Central memory CD8-positive, alpha-beta T cell (primary cell): ENCODE measurements at regions not wholly inside any gene's neighbourhood (a gene's known extent, or its start where the extent isn't known, plus 50 kb on each side); places are given as distances from the start of the nearest gene placed in this dataset.
"Not testable (repeated sequence)": the region's sequence is repeated elsewhere in the genome, so short reads cannot be mapped to it uniquely, and the experiment has no call there.

Experiments used
- ATAC-seq: fragments of 150-1000 bp; cut with Tn5 transposase; replicated peaks from 2 replicates; pipeline ENCODE4 v1.10.0; 2022; ENCODE audit warnings: mild to moderate bottlenecking, moderate FRiP score, moderate number of reproducible peaks; ENCODE audit not compliant: poor library complexity, severe bottlenecking; ENCODE audit errors: extremely low read depth
- DNase-seq, 2 donors: peaks; one replicate each; pipeline ENCODE4 v3.0.0; 2021; ENCODE audit warnings: low spot score in 2 of 2
- H3K27ac Mint-ChIP-seq: one replicate; pipeline ENCODE4 v1.8.0; 2022; ENCODE audit warnings: low read depth, mild to moderate bottlenecking, moderate library complexity, mixed read lengths
- H3K27me3 Mint-ChIP-seq: one replicate; pipeline ENCODE4 v1.8.0; 2022; ENCODE audit warnings: mixed read lengths
- H3K36me3 Mint-ChIP-seq: one replicate; pipeline ENCODE4 v1.8.0; 2022; ENCODE audit warnings: mild to moderate bottlenecking, moderate library complexity, mixed read lengths; ENCODE audit not compliant: insufficient read depth
- H3K4me1 Mint-ChIP-seq: one replicate; pipeline ENCODE4 v1.8.0; 2022; ENCODE audit warnings: mixed read lengths
- H3K4me3 Mint-ChIP-seq: one replicate; pipeline ENCODE4 v1.8.0; 2022; ENCODE audit warnings: mild to moderate bottlenecking, moderate library complexity, mixed read lengths
- H3K9me3 Mint-ChIP-seq: one replicate; pipeline ENCODE4 v1.8.0; 2022; ENCODE audit warnings: mixed read lengths

GRCh38 chr11:119567688-119568582 lies 145.0 kb upstream of the THY1 start:
- Mint-ChIP-seq H3K4me1 (no peaks in the 10 kb centered on the region), H3K27me3 (peaks cover 32% of the 10 kb centered on the region), H3K27ac (no peak overlapping the region), H3K36me3 (no peaks in the 10 kb centered on the region), H3K4me3 (no peak overlapping the region), H3K9me3 (no peaks in the 10 kb centered on the region)
- no peak for ATAC-seq
- DNase-seq: no peak

- Mint-ChIP-seq H3K27ac (no peak overlapping the region), H3K9me3 (no peaks in the 10 kb centered on the region), H3K4me1 (no peaks in the 10 kb centered on the region), H3K36me3 (no peaks in the 10 kb centered on the region), H3K4me3 (no peak overlapping the region), H3K27me3 (peaks cover 48% of the 10 kb centered on the region)
- ATAC-seq (no peak), DNase-seq (no peak)
Observed at GRCh38 chr11:119566319-119566718, 143.3 kb upstream of the THY1 start.

- not testable (repeated sequence) for DNase-seq, ATAC-seq, H3K9me3 Mint-ChIP-seq, H3K27ac Mint-ChIP-seq, H3K36me3 Mint-ChIP-seq, H3K4me3 Mint-ChIP-seq, H3K4me1 Mint-ChIP-seq
- peaks cover 54% of the 10 kb centered on the region for H3K27me3 Mint-ChIP-seq
Observed at GRCh38 chr11:119565693-119566092, 142.7 kb upstream of the THY1 start.

GRCh38 chr11:119560961-119561360 lies 138.0 kb upstream of the THY1 start:
- Mint-ChIP-seq H3K9me3 (no peaks in the 10 kb centered on the region), H3K4me3 (no peak overlapping the region), H3K4me1 (no peaks in the 10 kb centered on the region), H3K36me3 (no peaks in the 10 kb centered on the region), H3K27me3 (peaks cover 62% of the 10 kb centered on the region), H3K27ac (no peak overlapping the region)
- no peak for DNase-seq
- ATAC-seq: no peak

- Mint-ChIP-seq H3K9me3 (no peaks in the 10 kb centered on the region), H3K4me3 (no peak overlapping the region), H3K27me3 (peaks cover 62% of the 10 kb centered on the region), H3K27ac (no peak overlapping the region), H3K36me3 (no peaks in the 10 kb centered on the region), H3K4me1 (no peaks in the 10 kb centered on the region)
- no peak for DNase-seq
- ATAC-seq: no peak
Observed at GRCh38 chr11:119560291-119560690, 137.3 kb upstream of the THY1 start.

- DNase-seq: no peak
- Mint-ChIP-seq H3K36me3 (no peaks in the 10 kb centered on the region), H3K4me1 (no peaks in the 10 kb centered on the region), H3K27me3 (peaks cover 22% of the 10 kb centered on the region), H3K9me3 (no peaks in the 10 kb centered on the region), H3K4me3 (no peak overlapping the region), H3K27ac (no peak overlapping the region)
- ATAC-seq: no peak
Observed at GRCh38 chr11:119552106-119552485, 129.1 kb upstream of the THY1 start.

GRCh38 chr11:119551420-119552105 lies 128.6 kb upstream of the THY1 start:
- H3K4me3 Mint-ChIP-seq: no peak overlapping the region

GRCh38 chr11:119550053-119550752 lies 127.2 kb upstream of the THY1 start:
- ATAC-seq (no peak), DNase-seq (no peak)
- Mint-ChIP-seq H3K27me3 (peaks cover 12% of the 10 kb centered on the region), H3K4me1 (no peaks in the 10 kb centered on the region), H3K4me3 (no peak overlapping the region), H3K36me3 (no peaks in the 10 kb centered on the region), H3K27ac (no peak overlapping the region), H3K9me3 (no peaks in the 10 kb centered on the region)

More at GRCh38 chr11:119551420-119552105, 128.6 kb upstream of the THY1 start:
- DNase-seq (no peak), ATAC-seq (no peak)
- Mint-ChIP-seq H3K9me3 (no peaks in the 10 kb centered on the region), H3K27me3 (peaks cover 22% of the 10 kb centered on the region), H3K4me1 (no peaks in the 10 kb centered on the region), H3K27ac (no peak overlapping the region), H3K36me3 (no peaks in the 10 kb centered on the region)

- Mint-ChIP-seq H3K4me3 (no peak overlapping the region), H3K27ac (no peak overlapping the region), H3K27me3 (no peaks in the 10 kb centered on the region), H3K9me3 (no peaks in the 10 kb centered on the region), H3K4me1 (no peaks in the 10 kb centered on the region), H3K36me3 (no peaks in the 10 kb centered on the region)
- ATAC-seq: no peak
- no peak for DNase-seq
Observed at GRCh38 chr11:119547511-119547910, 124.5 kb upstream of the THY1 start.

GRCh38 chr11:119545978-119546915 lies 123.3 kb upstream of the THY1 start:
- no peak for DNase-seq
- no peak for ATAC-seq
- no peak overlapping the region for H3K27ac Mint-ChIP-seq
- H3K4me1 Mint-ChIP-seq: no peaks in the 10 kb centered on the region
- peaks cover 9% of the 10 kb centered on the region for H3K27me3 Mint-ChIP-seq
- H3K4me3 Mint-ChIP-seq: no peak overlapping the region
- H3K36me3 Mint-ChIP-seq: no peaks in the 10 kb centered on the region
- H3K9me3 Mint-ChIP-seq: no peaks in the 10 kb centered on the region

GRCh38 chr11:119540370-119541125 lies 117.6 kb upstream of the THY1 start:
- peaks cover 55% of the 10 kb centered on the region for H3K27me3 Mint-ChIP-seq
- ATAC-seq (no peak), DNase-seq (no peak)
- H3K9me3 Mint-ChIP-seq: no peaks in the 10 kb centered on the region
- H3K4me3 Mint-ChIP-seq: no peak overlapping the region
- H3K4me1 Mint-ChIP-seq: no peaks in the 10 kb centered on the region
- no peaks in the 10 kb centered on the region for H3K36me3 Mint-ChIP-seq
- H3K27ac Mint-ChIP-seq: no peak overlapping the region
